SK-N-SH treated with all-trans-retinoic acid at 6 μM for 48 hours (cell line): ENCODE measurements at regions not wholly inside any gene's neighbourhood (a gene's known extent, or its start where the extent isn't known, plus 50 kb on each side); places are given as distances from the start of the nearest gene placed in this dataset.

Experiments
- ATAC-seq: fragments of 200-7000 bp; cut with Tn5 transposase; 3 replicates; pipeline ENCODE4 v1.9.1; 2020; ENCODE audit warnings: mild to moderate bottlenecking, moderate library complexity
- ARNTL ChIP-seq: fragments of 450-650 bp; formaldehyde crosslinking; IDR thresholded peaks from 2 replicates; pipeline ENCODE4 v1.5.0; 2020; ENCODE audit warnings: low read depth, mild to moderate bottlenecking, moderate library complexity, borderline replicate concordance
- BACH2 ChIP-seq: fragments of 250-450 bp; sonication (Bioruptor Pico); IDR thresholded peaks from 2 replicates; pipeline ENCODE4 v1.9.0; 2021; ENCODE audit warnings: mild to moderate bottlenecking, borderline replicate concordance
- CSDC2 ChIP-seq: fragments of 250-450 bp; sonication (Bioruptor Pico); IDR thresholded peaks from 2 replicates; pipeline ENCODE4 v1.5.0; 2020; ENCODE audit warnings: mild to moderate bottlenecking, moderate library complexity
- ESRRG ChIP-seq: fragments of 250-450 bp; sonication (Bioruptor Pico); IDR thresholded peaks from 2 replicates; pipeline ENCODE4 v1.6.1; 2021; ENCODE audit warnings: mild to moderate bottlenecking
- GLIS3 ChIP-seq: fragments of 250-450 bp; sonication (Bioruptor Pico); IDR thresholded peaks from 2 replicates; pipeline ENCODE4 v1.5.0; 2020; ENCODE audit warnings: mild to moderate bottlenecking, moderate library complexity
- ISL1 ChIP-seq: fragments of 250-450 bp; sonication (Bioruptor Pico); IDR thresholded peaks from 2 replicates; pipeline ENCODE4 v2.1.2; 2022; ENCODE audit warnings: mild to moderate bottlenecking, moderate library complexity
- OSR1 ChIP-seq: fragments of 250-450 bp; sonication (Bioruptor Pico); IDR thresholded peaks from 2 replicates; pipeline ENCODE4 v1.8.0; 2022; ENCODE audit warnings: moderate library complexity, mild to moderate bottlenecking, inconsistent platforms
- PPARA ChIP-seq: fragments of 250-450 bp; sonication (Bioruptor Pico); IDR thresholded peaks from 2 replicates; pipeline ENCODE4 v1.5.0; 2020; ENCODE audit warnings: mild to moderate bottlenecking, borderline replicate concordance
- RARB ChIP-seq: fragments of 250-450 bp; sonication (Bioruptor Pico); IDR thresholded peaks from 2 replicates; pipeline ENCODE4 v1.8.0; 2021; ENCODE audit warnings: mild to moderate bottlenecking, moderate library complexity
- SNAI2 ChIP-seq: fragments of 250-450 bp; sonication (Bioruptor Pico); IDR thresholded peaks from 2 replicates; pipeline ENCODE4 v1.5.0; 2020; ENCODE audit warnings: mild to moderate bottlenecking, moderate library complexity
- TCF4 ChIP-seq: fragments of 250-450 bp; sonication (Bioruptor Pico); IDR thresholded peaks from 2 replicates; pipeline ENCODE4 v1.8.0; 2021; ENCODE audit warnings: mild to moderate bottlenecking, moderate library complexity, borderline replicate concordance
- TOX ChIP-seq: fragments of 250-450 bp; sonication (Bioruptor Pico); IDR thresholded peaks from 2 replicates; pipeline ENCODE4 v1.8.0; 2021; ENCODE audit warnings: mild to moderate bottlenecking, moderate library complexity, borderline replicate concordance
- ZC3H10 ChIP-seq: fragments of 250-450 bp; sonication (Bioruptor Pico); IDR thresholded peaks from 2 replicates; pipeline ENCODE4 v1.5.1; 2021; ENCODE audit warnings: mild to moderate bottlenecking, moderate library complexity
- ZFP30 ChIP-seq: fragments of 450-650 bp; formaldehyde crosslinking; IDR thresholded peaks from 2 replicates; pipeline ENCODE4 v1.5.0; 2022; ENCODE audit warnings: mild to moderate bottlenecking, moderate library complexity
- ZNF565 ChIP-seq: fragments of 450-650 bp; formaldehyde crosslinking; conservative IDR thresholded peaks from 2 replicates; pipeline ENCODE4 v1.5.0; 2020; ENCODE audit warnings: low read depth, mild to moderate bottlenecking, moderate library complexity
- ZNF70 ChIP-seq: fragments of 450-650 bp; formaldehyde crosslinking; IDR thresholded peaks from 2 replicates; pipeline ENCODE4 v1.5.0; 2020; ENCODE audit warnings: mild to moderate bottlenecking, moderate library complexity
- ZNF8 ChIP-seq: fragments of 450-650 bp; formaldehyde crosslinking; IDR thresholded peaks from 2 replicates; pipeline ENCODE4 v1.5.0; 2020; ENCODE audit warnings: mild to moderate bottlenecking, moderate library complexity
- TF ChIP-seq, protein P1 (sequence below): fragments of 250-450 bp; sonication (Bioruptor Pico); IDR thresholded peaks from 2 replicates; pipeline ENCODE4 v1.8.0; 2021; ENCODE audit warnings: low read depth, mild to moderate bottlenecking, moderate library complexity, borderline replicate concordance
- TF ChIP-seq, protein P2 (sequence below): fragments of 250-450 bp; sonication (Bioruptor Pico); IDR thresholded peaks from 2 replicates; pipeline ENCODE4 v1.8.0; 2020; ENCODE audit warnings: mild to moderate bottlenecking, moderate library complexity, borderline replicate concordance
- TF ChIP-seq, protein P3 (sequence below): fragments of 250-450 bp; sonication (Bioruptor Pico); IDR thresholded peaks from 2 replicates; pipeline ENCODE4 v1.5.1; 2021; ENCODE audit warnings: mild to moderate bottlenecking, moderate library complexity
- TF ChIP-seq, protein P4 (sequence below): fragments of 250-450 bp; sonication (Bioruptor Pico); IDR thresholded peaks from 2 replicates; pipeline ENCODE4 v1.5.1; 2020; ENCODE audit warnings: low read depth, mild to moderate bottlenecking, moderate library complexity
- TF ChIP-seq, protein P5 (sequence below): fragments of 250-450 bp; sonication (Bioruptor Pico); IDR thresholded peaks from 2 replicates; pipeline ENCODE4 v1.5.0; 2020; ENCODE audit warnings: mild to moderate bottlenecking, moderate library complexity

DNA sequence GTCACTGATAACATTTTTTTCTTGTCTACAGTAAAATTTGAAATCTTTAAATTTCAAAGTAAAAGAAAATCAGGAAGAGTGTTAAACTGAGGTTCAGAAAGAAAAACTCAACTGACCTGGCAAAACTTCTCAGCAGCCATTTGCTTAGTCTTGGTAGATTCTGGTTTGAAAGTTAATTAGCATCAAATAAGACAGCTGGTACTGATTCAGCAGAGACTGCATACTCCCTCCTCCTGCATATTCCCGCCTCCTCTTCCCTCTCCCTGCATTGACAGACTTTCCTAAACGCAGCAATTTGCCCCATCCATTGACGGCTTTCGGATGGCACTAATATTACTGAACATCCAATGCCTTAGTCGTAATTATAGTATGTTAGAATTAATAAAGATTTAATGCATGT lies 520.8 kb downstream of the FLRT2 start:
- TF ChIP-seq, protein P1, sequence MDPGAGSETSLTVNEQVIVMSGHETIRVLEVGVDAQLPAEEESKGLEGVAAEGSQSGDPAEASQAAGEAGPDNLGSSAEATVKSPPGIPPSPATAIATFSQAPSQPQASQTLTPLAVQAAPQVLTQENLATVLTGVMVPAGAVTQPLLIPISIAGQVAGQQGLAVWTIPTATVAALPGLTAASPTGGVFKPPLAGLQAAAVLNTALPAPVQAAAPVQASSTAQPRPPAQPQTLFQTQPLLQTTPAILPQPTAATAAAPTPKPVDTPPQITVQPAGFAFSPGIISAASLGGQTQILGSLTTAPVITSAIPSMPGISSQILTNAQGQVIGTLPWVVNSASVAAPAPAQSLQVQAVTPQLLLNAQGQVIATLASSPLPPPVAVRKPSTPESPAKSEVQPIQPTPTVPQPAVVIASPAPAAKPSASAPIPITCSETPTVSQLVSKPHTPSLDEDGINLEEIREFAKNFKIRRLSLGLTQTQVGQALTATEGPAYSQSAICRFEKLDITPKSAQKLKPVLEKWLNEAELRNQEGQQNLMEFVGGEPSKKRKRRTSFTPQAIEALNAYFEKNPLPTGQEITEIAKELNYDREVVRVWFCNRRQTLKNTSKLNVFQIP, result no peak
- TF ChIP-seq CSDC2 (CRISPR knock-in tag) (no peak), ZNF8 (CRISPR knock-in tag) (no peak), ZC3H10 (no peak), GLIS3 (CRISPR knock-in tag) (no peak), BACH2 (CRISPR knock-in tag) (no peak), OSR1 (CRISPR knock-in tag) (no peak), ZNF565 (CRISPR knock-in tag) (no peak), TOX (CRISPR knock-in tag) (no peak), TCF4 (CRISPR knock-in tag) (no peak), ARNTL (CRISPR knock-in tag) (no peak), PPARA (no peak), ZFP30 (CRISPR knock-in tag) (no peak), SNAI2 (no peak), ZNF70 (CRISPR knock-in tag) (no peak), ESRRG (CRISPR knock-in tag) (no peak), RARB (no peak)
- TF ChIP-seq, protein P2, sequence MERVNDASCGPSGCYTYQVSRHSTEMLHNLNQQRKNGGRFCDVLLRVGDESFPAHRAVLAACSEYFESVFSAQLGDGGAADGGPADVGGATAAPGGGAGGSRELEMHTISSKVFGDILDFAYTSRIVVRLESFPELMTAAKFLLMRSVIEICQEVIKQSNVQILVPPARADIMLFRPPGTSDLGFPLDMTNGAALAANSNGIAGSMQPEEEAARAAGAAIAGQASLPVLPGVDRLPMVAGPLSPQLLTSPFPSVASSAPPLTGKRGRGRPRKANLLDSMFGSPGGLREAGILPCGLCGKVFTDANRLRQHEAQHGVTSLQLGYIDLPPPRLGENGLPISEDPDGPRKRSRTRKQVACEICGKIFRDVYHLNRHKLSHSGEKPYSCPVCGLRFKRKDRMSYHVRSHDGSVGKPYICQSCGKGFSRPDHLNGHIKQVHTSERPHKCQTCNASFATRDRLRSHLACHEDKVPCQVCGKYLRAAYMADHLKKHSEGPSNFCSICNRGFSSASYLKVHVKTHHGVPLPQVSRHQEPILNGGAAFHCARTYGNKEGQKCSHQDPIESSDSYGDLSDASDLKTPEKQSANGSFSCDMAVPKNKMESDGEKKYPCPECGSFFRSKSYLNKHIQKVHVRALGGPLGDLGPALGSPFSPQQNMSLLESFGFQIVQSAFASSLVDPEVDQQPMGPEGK (CRISPR knock-in tag), result no peak
- TF ChIP-seq, protein P3, sequence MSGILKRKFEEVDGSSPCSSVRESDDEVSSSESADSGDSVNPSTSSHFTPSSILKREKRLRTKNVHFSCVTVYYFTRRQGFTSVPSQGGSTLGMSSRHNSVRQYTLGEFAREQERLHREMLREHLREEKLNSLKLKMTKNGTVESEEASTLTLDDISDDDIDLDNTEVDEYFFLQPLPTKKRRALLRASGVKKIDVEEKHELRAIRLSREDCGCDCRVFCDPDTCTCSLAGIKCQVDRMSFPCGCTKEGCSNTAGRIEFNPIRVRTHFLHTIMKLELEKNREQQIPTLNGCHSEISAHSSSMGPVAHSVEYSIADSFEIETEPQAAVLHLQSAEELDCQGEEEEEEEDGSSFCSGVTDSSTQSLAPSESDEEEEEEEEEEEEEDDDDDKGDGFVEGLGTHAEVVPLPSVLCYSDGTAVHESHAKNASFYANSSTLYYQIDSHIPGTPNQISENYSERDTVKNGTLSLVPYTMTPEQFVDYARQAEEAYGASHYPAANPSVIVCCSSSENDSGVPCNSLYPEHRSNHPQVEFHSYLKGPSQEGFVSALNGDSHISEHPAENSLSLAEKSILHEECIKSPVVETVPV (CRISPR knock-in tag), result no peak
- TF ChIP-seq, protein P4, sequence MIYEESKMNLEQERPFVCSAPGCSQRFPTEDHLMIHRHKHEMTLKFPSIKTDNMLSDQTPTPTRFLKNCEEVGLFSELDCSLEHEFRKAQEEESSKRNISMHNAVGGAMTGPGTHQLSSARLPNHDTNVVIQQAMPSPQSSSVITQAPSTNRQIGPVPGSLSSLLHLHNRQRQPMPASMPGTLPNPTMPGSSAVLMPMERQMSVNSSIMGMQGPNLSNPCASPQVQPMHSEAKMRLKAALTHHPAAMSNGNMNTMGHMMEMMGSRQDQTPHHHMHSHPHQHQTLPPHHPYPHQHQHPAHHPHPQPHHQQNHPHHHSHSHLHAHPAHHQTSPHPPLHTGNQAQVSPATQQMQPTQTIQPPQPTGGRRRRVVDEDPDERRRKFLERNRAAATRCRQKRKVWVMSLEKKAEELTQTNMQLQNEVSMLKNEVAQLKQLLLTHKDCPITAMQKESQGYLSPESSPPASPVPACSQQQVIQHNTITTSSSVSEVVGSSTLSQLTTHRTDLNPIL, result no peak
- ATAC-seq, result no peak

DNA sequence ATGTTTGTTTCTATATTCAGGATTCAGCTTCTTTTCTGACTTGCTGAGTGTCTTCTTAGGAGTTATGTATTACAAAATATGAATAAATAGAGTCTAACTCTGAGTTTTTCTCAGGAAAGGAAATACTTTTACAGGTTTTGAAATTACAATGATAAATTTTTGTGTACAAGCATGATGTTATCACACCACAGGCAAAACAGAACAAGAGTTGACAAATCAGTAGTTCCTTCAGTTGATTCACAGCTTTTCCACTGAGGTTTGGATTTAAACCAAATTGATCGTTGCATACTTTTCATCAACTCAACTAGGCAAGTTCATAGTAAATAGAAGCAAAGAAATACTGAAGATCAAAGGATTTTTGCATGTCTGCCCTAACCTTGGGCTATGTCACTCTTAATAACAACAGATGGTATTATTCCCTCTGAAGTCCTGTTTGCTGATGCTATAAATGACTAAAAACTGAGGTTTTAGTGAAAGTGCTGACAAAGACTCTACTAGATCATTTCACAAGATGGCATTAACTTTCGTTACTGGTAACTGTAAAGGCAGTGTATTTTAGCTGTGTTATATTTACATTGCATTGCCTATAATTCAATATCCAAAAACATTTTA lies 520.2 kb downstream of the FLRT2 start:
- TF ChIP-seq BACH2 (CRISPR knock-in tag), result no peak
- TF ChIP-seq ARNTL (CRISPR knock-in tag), result no peak
- TF ChIP-seq SNAI2, result no peak
- no peak for TF ChIP-seq RARB
- no peak for TF ChIP-seq TCF4 (CRISPR knock-in tag)
- no peak for TF ChIP-seq ISL1 (CRISPR knock-in tag)
- TF ChIP-seq, protein P4, result no peak
- no peak for TF ChIP-seq ZC3H10
- TF ChIP-seq CSDC2 (CRISPR knock-in tag), result no peak
- no peak for TF ChIP-seq GLIS3 (CRISPR knock-in tag)
- TF ChIP-seq ESRRG (CRISPR knock-in tag), result no peak
- TF ChIP-seq TOX (CRISPR knock-in tag), result no peak
- no peak for TF ChIP-seq PPARA
- no peak for TF ChIP-seq ZNF565 (CRISPR knock-in tag)
- no peak for TF ChIP-seq ZNF8 (CRISPR knock-in tag)
- no peak for TF ChIP-seq ZNF70 (CRISPR knock-in tag)
- TF ChIP-seq, protein P5, sequence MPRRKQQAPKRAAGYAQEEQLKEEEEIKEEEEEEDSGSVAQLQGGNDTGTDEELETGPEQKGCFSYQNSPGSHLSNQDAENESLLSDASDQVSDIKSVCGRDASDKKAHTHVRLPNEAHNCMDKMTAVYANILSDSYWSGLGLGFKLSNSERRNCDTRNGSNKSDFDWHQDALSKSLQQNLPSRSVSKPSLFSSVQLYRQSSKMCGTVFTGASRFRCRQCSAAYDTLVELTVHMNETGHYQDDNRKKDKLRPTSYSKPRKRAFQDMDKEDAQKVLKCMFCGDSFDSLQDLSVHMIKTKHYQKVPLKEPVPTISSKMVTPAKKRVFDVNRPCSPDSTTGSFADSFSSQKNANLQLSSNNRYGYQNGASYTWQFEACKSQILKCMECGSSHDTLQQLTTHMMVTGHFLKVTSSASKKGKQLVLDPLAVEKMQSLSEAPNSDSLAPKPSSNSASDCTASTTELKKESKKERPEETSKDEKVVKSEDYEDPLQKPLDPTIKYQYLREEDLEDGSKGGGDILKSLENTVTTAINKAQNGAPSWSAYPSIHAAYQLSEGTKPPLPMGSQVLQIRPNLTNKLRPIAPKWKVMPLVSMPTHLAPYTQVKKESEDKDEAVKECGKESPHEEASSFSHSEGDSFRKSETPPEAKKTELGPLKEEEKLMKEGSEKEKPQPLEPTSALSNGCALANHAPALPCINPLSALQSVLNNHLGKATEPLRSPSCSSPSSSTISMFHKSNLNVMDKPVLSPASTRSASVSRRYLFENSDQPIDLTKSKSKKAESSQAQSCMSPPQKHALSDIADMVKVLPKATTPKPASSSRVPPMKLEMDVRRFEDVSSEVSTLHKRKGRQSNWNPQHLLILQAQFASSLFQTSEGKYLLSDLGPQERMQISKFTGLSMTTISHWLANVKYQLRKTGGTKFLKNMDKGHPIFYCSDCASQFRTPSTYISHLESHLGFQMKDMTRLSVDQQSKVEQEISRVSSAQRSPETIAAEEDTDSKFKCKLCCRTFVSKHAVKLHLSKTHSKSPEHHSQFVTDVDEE (CRISPR knock-in tag), result no peak
- no peak for TF ChIP-seq ZFP30 (CRISPR knock-in tag)
- TF ChIP-seq, protein P3 (CRISPR knock-in tag), result no peak
- ATAC-seq, result no peak
